Vagina (tissue), 2 donors: ENCODE measurements at regions not wholly inside any gene's neighbourhood (a gene's known extent, or its start where the extent isn't known, plus 50 kb on each side); places are given as distances from the start of the nearest gene placed in this dataset.

Source experiments
- POLR2A ChIP-seq, 2 donors: fragments of 450-650 bp; IDR thresholded peaks; one replicate each; pipeline ENCODE4 v1.6.1; 2017; ENCODE audit warnings: antibody characterized with exemption in 2 of 2, mild to moderate bottlenecking in 2 of 2, moderate library complexity in 2 of 2
- POLR2AphosphoS5 ChIP-seq, 2 donors: sonication (generic); formaldehyde crosslinking; IDR thresholded peaks; one replicate each; pipeline ENCODE4 v1.9.0; 2017; ENCODE audit warnings: antibody characterized with exemption in 2 of 2, mild to moderate bottlenecking in 2 of 2, low read depth in 1 of 2; ENCODE audit not compliant: insufficient read depth in 1 of 2
- TF ChIP-seq, protein P1 (sequence below), 3 experiments: fragments of 450-650 bp in 2 of 3; fragments of 200-600 bp in 1 of 3; sonication (generic) in 1 of 3; IDR thresholded peaks; one replicate each; pipeline ENCODE4 v1.5.1; 2017 to 2019; ENCODE audit warnings: antibody characterized with exemption in 3 of 3, mild to moderate bottlenecking in 2 of 3, moderate library complexity in 2 of 3

DNA sequence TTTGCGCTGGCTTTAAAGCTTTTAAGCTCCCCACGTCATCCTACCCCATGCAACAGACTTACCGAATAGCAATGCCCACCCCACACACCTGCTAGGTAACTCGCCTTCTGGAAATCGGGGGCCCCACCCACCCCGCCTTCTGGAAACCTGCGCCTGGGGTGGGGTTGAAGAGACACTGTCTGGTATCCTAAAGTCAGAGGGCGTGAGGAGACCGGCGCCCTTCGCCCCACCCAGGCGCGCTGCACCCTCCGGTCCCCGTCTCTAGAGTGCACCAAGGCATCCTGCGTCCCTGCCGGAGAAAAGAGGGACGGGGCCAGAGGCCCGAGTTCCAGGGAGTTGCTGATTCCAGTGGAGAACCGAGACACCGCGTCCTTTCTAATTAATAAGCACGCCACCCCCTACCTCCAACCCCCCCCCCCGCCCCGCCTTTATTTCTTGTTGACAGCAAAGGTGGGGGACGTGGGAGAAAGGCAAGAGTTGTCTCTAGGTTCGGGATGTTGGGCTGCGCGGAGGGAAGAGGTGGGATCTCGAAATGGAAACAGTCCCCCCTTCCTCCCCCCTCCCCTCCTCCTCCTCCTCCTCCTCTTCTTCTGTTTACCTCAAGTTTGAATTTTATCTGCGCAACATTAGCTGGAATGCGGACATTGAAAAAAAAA lies 220.9 kb upstream of the MKLN1 start:
- no peak for TF ChIP-seq POLR2A (IDR thresholded peaks at IDR 0.05)
- TF ChIP-seq, protein P1, sequence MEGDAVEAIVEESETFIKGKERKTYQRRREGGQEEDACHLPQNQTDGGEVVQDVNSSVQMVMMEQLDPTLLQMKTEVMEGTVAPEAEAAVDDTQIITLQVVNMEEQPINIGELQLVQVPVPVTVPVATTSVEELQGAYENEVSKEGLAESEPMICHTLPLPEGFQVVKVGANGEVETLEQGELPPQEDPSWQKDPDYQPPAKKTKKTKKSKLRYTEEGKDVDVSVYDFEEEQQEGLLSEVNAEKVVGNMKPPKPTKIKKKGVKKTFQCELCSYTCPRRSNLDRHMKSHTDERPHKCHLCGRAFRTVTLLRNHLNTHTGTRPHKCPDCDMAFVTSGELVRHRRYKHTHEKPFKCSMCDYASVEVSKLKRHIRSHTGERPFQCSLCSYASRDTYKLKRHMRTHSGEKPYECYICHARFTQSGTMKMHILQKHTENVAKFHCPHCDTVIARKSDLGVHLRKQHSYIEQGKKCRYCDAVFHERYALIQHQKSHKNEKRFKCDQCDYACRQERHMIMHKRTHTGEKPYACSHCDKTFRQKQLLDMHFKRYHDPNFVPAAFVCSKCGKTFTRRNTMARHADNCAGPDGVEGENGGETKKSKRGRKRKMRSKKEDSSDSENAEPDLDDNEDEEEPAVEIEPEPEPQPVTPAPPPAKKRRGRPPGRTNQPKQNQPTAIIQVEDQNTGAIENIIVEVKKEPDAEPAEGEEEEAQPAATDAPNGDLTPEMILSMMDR (IDR thresholded peaks at IDR 0.05) = no peak
- TF ChIP-seq POLR2AphosphoS5 (IDR thresholded peaks at IDR 0.05; ENCODE audit: insufficient read depth in 1 of 2, low read depth in 1 of 2) = peak in 1 of 2 donors; percentile 68
